ENCODE measurements at regions not wholly inside any gene's neighbourhood (a gene's known extent, or its start where the extent isn't known, plus 50 kb on each side); places are given as distances from the start of the nearest gene placed in this dataset.

- no peak overlapping the region for H3K4me3 ChIP-seq (ENCODE audit: low read depth, low read length)
- TF ChIP-seq MYC (IDR thresholded peaks at IDR 0.05; ENCODE audit: low read depth, low read length) (no peak), POLR2A (IDR thresholded peaks at IDR 0.05; ENCODE audit: extremely low read depth, insufficient read length) (no peak), MAX (IDR thresholded peaks at IDR 0.05; ENCODE audit: low read depth, low read length) (no peak)
- TF ChIP-seq, protein P1, sequence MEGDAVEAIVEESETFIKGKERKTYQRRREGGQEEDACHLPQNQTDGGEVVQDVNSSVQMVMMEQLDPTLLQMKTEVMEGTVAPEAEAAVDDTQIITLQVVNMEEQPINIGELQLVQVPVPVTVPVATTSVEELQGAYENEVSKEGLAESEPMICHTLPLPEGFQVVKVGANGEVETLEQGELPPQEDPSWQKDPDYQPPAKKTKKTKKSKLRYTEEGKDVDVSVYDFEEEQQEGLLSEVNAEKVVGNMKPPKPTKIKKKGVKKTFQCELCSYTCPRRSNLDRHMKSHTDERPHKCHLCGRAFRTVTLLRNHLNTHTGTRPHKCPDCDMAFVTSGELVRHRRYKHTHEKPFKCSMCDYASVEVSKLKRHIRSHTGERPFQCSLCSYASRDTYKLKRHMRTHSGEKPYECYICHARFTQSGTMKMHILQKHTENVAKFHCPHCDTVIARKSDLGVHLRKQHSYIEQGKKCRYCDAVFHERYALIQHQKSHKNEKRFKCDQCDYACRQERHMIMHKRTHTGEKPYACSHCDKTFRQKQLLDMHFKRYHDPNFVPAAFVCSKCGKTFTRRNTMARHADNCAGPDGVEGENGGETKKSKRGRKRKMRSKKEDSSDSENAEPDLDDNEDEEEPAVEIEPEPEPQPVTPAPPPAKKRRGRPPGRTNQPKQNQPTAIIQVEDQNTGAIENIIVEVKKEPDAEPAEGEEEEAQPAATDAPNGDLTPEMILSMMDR (IDR thresholded peaks at IDR 0.05; ENCODE audit: low read depth, low read length): no peak
- DNase-seq (ENCODE audit: low read depth): no peak
These were observed 83.7 kb upstream of the SMIM15 start for GRCh38 chr5:61245936-61246335.

DNA sequence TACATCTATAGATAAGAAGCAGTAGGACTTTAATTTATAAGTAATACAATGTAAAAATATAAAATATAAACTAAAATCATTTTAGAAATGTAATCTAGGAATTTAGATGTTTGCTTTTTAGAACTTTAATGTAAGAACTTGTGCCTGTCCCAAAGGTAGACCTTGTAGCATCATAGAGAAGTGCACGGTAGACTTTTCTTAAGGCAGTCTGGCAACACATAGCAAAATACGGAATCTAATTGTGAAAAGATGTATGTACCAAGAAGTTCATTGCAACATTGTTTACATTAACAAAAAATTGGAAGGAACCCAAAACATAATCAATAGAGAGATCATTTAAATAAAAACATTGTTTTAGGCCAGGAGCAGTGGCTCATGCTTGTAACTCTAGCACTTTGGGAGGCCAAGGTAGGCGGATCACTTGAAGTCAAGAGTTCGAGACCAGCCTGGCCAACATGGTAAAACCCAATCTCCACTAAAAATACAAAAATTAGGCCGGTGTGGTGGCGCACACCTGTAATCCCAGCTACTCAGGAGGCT is 84.6 kb upstream of the SMIM15 start:
- TF ChIP-seq, protein P1 (IDR thresholded peaks at IDR 0.05; ENCODE audit: low read depth, low read length): no peak
- no peak for TF ChIP-seq POLR2A (IDR thresholded peaks at IDR 0.05; ENCODE audit: extremely low read depth, insufficient read length)
- TF ChIP-seq MAX (IDR thresholded peaks at IDR 0.05; ENCODE audit: low read depth, low read length): no peak
- no peak for TF ChIP-seq MYC (IDR thresholded peaks at IDR 0.05; ENCODE audit: low read depth, low read length)
- no peak for DNase-seq (ENCODE audit: low read depth)
- H3K4me3 ChIP-seq (ENCODE audit: low read depth, low read length): no peak overlapping the region

DNA sequence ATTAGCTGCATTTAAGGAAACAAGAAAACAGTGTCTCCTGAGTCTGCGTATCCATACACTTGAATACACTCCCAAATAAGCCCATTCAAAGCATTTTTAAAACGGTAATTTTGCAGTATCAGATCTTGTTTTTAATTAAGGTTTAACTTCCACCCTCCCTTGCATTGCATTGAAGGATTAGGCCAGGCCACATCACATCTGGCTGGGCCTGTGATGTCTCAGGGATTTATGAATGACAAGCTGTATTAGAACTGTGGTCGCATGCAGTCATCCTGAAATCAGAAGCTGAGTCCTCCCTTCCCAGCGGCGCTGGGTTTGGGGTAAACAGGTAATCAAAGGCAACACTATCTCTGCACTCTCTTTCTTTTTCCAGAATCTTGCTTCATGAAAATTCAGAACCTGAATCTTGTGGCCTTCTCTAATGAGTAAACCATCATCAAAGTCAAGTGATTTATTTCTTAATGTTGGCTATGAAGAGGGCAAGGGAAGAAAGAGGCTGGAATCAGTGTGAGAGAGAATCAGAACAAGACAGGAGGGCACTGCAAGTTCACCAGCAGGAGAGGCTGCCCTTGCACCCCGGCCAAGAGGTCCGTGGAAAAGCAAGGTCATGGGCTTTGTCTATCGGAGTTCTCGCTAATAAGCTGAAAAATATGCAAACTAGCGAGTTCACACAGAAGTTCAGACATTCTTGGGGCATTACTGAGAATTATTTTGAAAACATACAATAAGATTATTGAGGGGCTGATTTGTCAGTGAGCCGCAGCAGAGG is 80.0 kb upstream of the ZSWIM6 start:
- no peak overlapping the region for H3K4me3 ChIP-seq (ENCODE audit: low read depth, low read length)
- no peak for DNase-seq (ENCODE audit: low read depth)
- TF ChIP-seq MAX (IDR thresholded peaks at IDR 0.05; ENCODE audit: low read depth, low read length) (no peak), POLR2A (IDR thresholded peaks at IDR 0.05; ENCODE audit: extremely low read depth, insufficient read length) (no peak), MYC (IDR thresholded peaks at IDR 0.05; ENCODE audit: low read depth, low read length) (no peak)
- TF ChIP-seq, protein P1 (IDR thresholded peaks at IDR 0.05; ENCODE audit: low read depth, low read length): no peak

- TF ChIP-seq, protein P1 (IDR thresholded peaks at IDR 0.05; ENCODE audit: low read depth, low read length): no peak
- TF ChIP-seq MYC (IDR thresholded peaks at IDR 0.05; ENCODE audit: low read depth, low read length) (no peak), POLR2A (IDR thresholded peaks at IDR 0.05; ENCODE audit: extremely low read depth, insufficient read length) (no peak), MAX (IDR thresholded peaks at IDR 0.05; ENCODE audit: low read depth, low read length) (no peak)
- H3K4me3 ChIP-seq (ENCODE audit: low read depth, low read length): no peak overlapping the region
- no peak for DNase-seq (ENCODE audit: low read depth)
These were observed 79.5 kb upstream of the ZSWIM6 start for GRCh38 chr5:61252643-61252925.

DNA sequence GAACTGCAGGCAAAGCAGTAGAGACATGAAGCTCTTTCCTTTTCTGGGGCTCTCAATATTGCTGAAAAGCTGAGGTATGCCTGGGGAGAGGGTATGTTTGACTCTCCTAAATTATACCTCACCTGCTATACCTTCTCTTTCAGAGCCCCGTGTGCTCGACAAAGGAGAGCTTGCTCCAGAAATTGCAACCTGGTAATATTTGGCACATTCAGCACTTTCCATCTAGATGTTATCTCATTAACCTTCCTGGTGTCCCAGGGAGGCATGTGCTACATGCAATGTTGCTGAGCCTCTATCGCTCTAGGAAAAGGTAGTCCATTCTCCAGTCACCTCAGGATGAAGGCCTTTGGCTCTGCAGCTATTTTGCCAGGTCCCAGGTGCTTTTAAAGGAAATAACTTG is 78.5 kb upstream of the ZSWIM6 start:
- DNase-seq (ENCODE audit: low read depth): no peak
- no peak overlapping the region for H3K4me3 ChIP-seq (ENCODE audit: low read depth, low read length)
- TF ChIP-seq, protein P1 (IDR thresholded peaks at IDR 0.05; ENCODE audit: low read depth, low read length): no peak
- TF ChIP-seq MAX (IDR thresholded peaks at IDR 0.05; ENCODE audit: low read depth, low read length) (no peak), MYC (IDR thresholded peaks at IDR 0.05; ENCODE audit: low read depth, low read length) (no peak), POLR2A (IDR thresholded peaks at IDR 0.05; ENCODE audit: extremely low read depth, insufficient read length) (no peak)
